ENCODE measurements at regions not wholly inside any gene's neighbourhood (a gene's known extent, or its start where the extent isn't known, plus 50 kb on each side); places are given as distances from the start of the nearest gene placed in this dataset.

GRCh38 chr10:18753312-18753895, 94.2 kb downstream of the ARL5B start:
- H3K9me3 ChIP-seq = no peaks in the 10 kb centered on the region
- no peak for TF ChIP-seq CTCF (IDR thresholded peaks at IDR 0.05)
- no peak for DNase-seq
- H3K36me3 ChIP-seq (ENCODE audit: insufficient read depth in 1 of 2, low read depth in 1 of 2) = no peaks in the 10 kb centered on the region
- intact Hi-C loops (cut with DNase I) = no loop called here
- no peaks in the 10 kb centered on the region for H3K4me1 ChIP-seq
- no peaks in the 10 kb centered on the region for H3K27me3 ChIP-seq (ENCODE audit: insufficient read depth in 3 of 3, low read length in 2 of 3)
- ATAC-seq = no peak
- H3K4me3 ChIP-seq = no peak overlapping the region
- H3K27ac ChIP-seq = no peak overlapping the region
- 66 to 78% (median 69%) methylated on average over 11 of the region's 11 CpGs for WGBS, 3 donors

- H3K4me1 ChIP-seq = no peaks in the 10 kb centered on the region
- 71 to 89% (median 81%) methylated on average over 1 of the region's 1 CpG for WGBS, 3 donors
- no peaks in the 10 kb centered on the region for H3K9me3 ChIP-seq
- no peak overlapping the region for H3K27ac ChIP-seq
- H3K4me3 ChIP-seq = no peak overlapping the region
- TF ChIP-seq CTCF (IDR thresholded peaks at IDR 0.05) = no peak
- intact Hi-C loops (cut with DNase I) = no loop called here
- ATAC-seq (no peak), DNase-seq (no peak)
- H3K27me3 ChIP-seq (ENCODE audit: insufficient read depth in 3 of 3, low read length in 2 of 3) = no peaks in the 10 kb centered on the region
- H3K36me3 ChIP-seq (ENCODE audit: insufficient read depth in 1 of 2, low read depth in 1 of 2) = no peaks in the 10 kb centered on the region
These were observed 100.3 kb downstream of the ARL5B start for GRCh38 chr10:18759575-18759974.

- no peaks in the 10 kb centered on the region for H3K4me1 ChIP-seq
- ATAC-seq (no peak), DNase-seq (no peak)
- no peaks in the 10 kb centered on the region for H3K27me3 ChIP-seq (ENCODE audit: insufficient read depth in 3 of 3, low read length in 2 of 3)
- no peak overlapping the region for H3K27ac ChIP-seq
- WGBS, 3 donors = 79 to 86% (median 86%) methylated on average over 4 of the region's 4 CpGs
- no peaks in the 10 kb centered on the region for H3K36me3 ChIP-seq (ENCODE audit: insufficient read depth in 1 of 2, low read depth in 1 of 2)
- no peak for TF ChIP-seq CTCF (IDR thresholded peaks at IDR 0.05)
- intact Hi-C loops (cut with DNase I) = no loop called here
- no peaks in the 10 kb centered on the region for H3K9me3 ChIP-seq
- H3K4me3 ChIP-seq = no peak overlapping the region
These were observed 101.6 kb downstream of the ARL5B start for GRCh38 chr10:18760836-18761235.

- Histone ChIP-seq H3K4me1 (no peaks in the 10 kb centered on the region), H3K27ac (no peak overlapping the region), H3K4me3 (no peak overlapping the region), H3K9me3 (no peaks in the 10 kb centered on the region), H3K36me3 (ENCODE audit: insufficient read depth in 1 of 2, low read depth in 1 of 2) (no peaks in the 10 kb centered on the region), H3K27me3 (ENCODE audit: insufficient read depth in 3 of 3, low read length in 2 of 3) (no peaks in the 10 kb centered on the region)
- DNase-seq (no peak), ATAC-seq (no peak)
- no peak for TF ChIP-seq CTCF (IDR thresholded peaks at IDR 0.05)
- WGBS, 3 donors = 86 to 91% (median 88%) methylated on average over 4 of the region's 4 CpGs
- intact Hi-C loops (cut with DNase I) = no loop called here
These were observed 108.8 kb downstream of the ARL5B start for GRCh38 chr10:18767981-18768380.

GRCh38 chr10:18773180-18773579, 113.9 kb downstream of the ARL5B start:
- Histone ChIP-seq H3K4me3 (no peak overlapping the region), H3K27me3 (ENCODE audit: insufficient read depth in 3 of 3, low read length in 2 of 3) (no peaks in the 10 kb centered on the region), H3K9me3 (no peaks in the 10 kb centered on the region), H3K36me3 (ENCODE audit: insufficient read depth in 1 of 2, low read depth in 1 of 2) (no peaks in the 10 kb centered on the region), H3K4me1 (no peaks in the 10 kb centered on the region), H3K27ac (no peak overlapping the region)
- ATAC-seq (no peak), DNase-seq (no peak)
- intact Hi-C loops (cut with DNase I) = no loop called here
- WGBS, 3 donors = 73 to 75% (median 74%) methylated on average over 4 of the region's 4 CpGs
- no peak for TF ChIP-seq CTCF (IDR thresholded peaks at IDR 0.05)

Measured in psoas muscle (tissue), 7 donors.